ENCODE measurements at regions not wholly inside any gene's neighbourhood (a gene's known extent, or its start where the extent isn't known, plus 50 kb on each side); places are given as distances from the start of the nearest gene placed in this dataset.

GRCh38 chr21:34011660-34012059 lies 61.7 kb upstream of the MRPS6 start:
- Histone ChIP-seq H3K27ac (ENCODE audit: low read depth in 1 of 2, low read length in 2 of 2) (no peak overlapping the region), H3K4me3 (ENCODE audit: low read length) (no peak overlapping the region), H3K36me3 (ENCODE audit: insufficient read depth, low read length) (no peaks in the 10 kb centered on the region), H3K4me1 (ENCODE audit: insufficient read depth, low read length) (peaks cover 4% of the 10 kb centered on the region), H3K9me3 (ENCODE audit: control insufficient read depth in 1 of 2, insufficient read depth in 1 of 2, low read length in 2 of 2) (peaks cover 25 to 35% of the 10 kb centered on the region in 2 experiments), H3K27me3 (ENCODE audit: control insufficient read depth in 1 of 2, insufficient read depth in 2 of 2, low read length in 2 of 2) (no peaks in the 10 kb centered on the region)
- Mint-ChIP-seq H3K27ac (no peak overlapping the region), H3K9me3 (peaks cover 12% of the 10 kb centered on the region), H3K4me1 (ENCODE audit: low read depth) (no peaks in the 10 kb centered on the region), H3K4me3 (no peak overlapping the region), H3K27me3 (no peaks in the 10 kb centered on the region), H3K36me3 (ENCODE audit: low read depth) (peaks cover 11% of the 10 kb centered on the region)
- TF ChIP-seq CTCF (IDR thresholded peaks at IDR 0.05), result no peak
- POLR2A ChIA-PET, result no interaction called here
- intact Hi-C loops (cut with DNase I, micrococcal nuclease), result loop anchor here in 1 of 2 experiments (1.0 kb wide), 1 partner anchor 51 kb away; no protein-coding TSS in a partner anchor
- DNase-seq (no peak), ATAC-seq (ENCODE audit: poor library complexity) (no peak)
- CTCF ChIA-PET, result no interaction called here

- H3K27ac ChIP-seq (ENCODE audit: low read depth in 1 of 2, low read length in 2 of 2), result no peak overlapping the region
- H3K4me1 ChIP-seq (ENCODE audit: insufficient read depth, low read length), result peaks cover 4% of the 10 kb centered on the region
- H3K4me3 Mint-ChIP-seq, result no peak overlapping the region
- no peak overlapping the region for H3K27ac Mint-ChIP-seq
- H3K4me1 Mint-ChIP-seq (ENCODE audit: low read depth), result no peaks in the 10 kb centered on the region
- DNase-seq, result no peak
- intact Hi-C loops (cut with DNase I, micrococcal nuclease), result no loop called here
- H3K27me3 ChIP-seq (ENCODE audit: control insufficient read depth in 1 of 2, insufficient read depth in 2 of 2, low read length in 2 of 2), result no peaks in the 10 kb centered on the region
- no peak for TF ChIP-seq CTCF (IDR thresholded peaks at IDR 0.05)
- ATAC-seq (ENCODE audit: poor library complexity), result no peak
- no peaks in the 10 kb centered on the region for H3K27me3 Mint-ChIP-seq
- POLR2A ChIA-PET, result no interaction called here
- H3K4me3 ChIP-seq (ENCODE audit: low read length), result no peak overlapping the region
- peaks cover 19 to 24% of the 10 kb centered on the region in 2 experiments for H3K9me3 ChIP-seq (ENCODE audit: control insufficient read depth in 1 of 2, insufficient read depth in 1 of 2, low read length in 2 of 2)
- no peaks in the 10 kb centered on the region for H3K36me3 ChIP-seq (ENCODE audit: insufficient read depth, low read length)
- CTCF ChIA-PET, result no interaction called here
- H3K36me3 Mint-ChIP-seq (ENCODE audit: low read depth), result peaks cover 5% of the 10 kb centered on the region
- peaks cover 7% of the 10 kb centered on the region for H3K9me3 Mint-ChIP-seq
Observed at GRCh38 chr21:34009193-34009592, 64.2 kb upstream of the MRPS6 start.

GRCh38 chr21:34008618-34009017 lies 64.8 kb upstream of the MRPS6 start:
- Mint-ChIP-seq H3K36me3 (ENCODE audit: low read depth) (peaks cover 5% of the 10 kb centered on the region), H3K4me1 (ENCODE audit: low read depth) (no peaks in the 10 kb centered on the region), H3K4me3 (no peak overlapping the region), H3K27me3 (no peaks in the 10 kb centered on the region), H3K9me3 (peaks cover 7% of the 10 kb centered on the region), H3K27ac (no peak overlapping the region)
- H3K4me1 ChIP-seq (ENCODE audit: insufficient read depth, low read length), result peaks cover 4% of the 10 kb centered on the region
- no peak for DNase-seq
- H3K4me3 ChIP-seq (ENCODE audit: low read length), result no peak overlapping the region
- ATAC-seq (ENCODE audit: poor library complexity), result no peak
- H3K9me3 ChIP-seq (ENCODE audit: control insufficient read depth in 1 of 2, insufficient read depth in 1 of 2, low read length in 2 of 2), result peaks cover 22 to 23% of the 10 kb centered on the region in 2 experiments
- H3K27me3 ChIP-seq (ENCODE audit: control insufficient read depth in 1 of 2, insufficient read depth in 2 of 2, low read length in 2 of 2), result no peaks in the 10 kb centered on the region
- POLR2A ChIA-PET, result no interaction called here
- no peaks in the 10 kb centered on the region for H3K36me3 ChIP-seq (ENCODE audit: insufficient read depth, low read length)
- intact Hi-C loops (cut with DNase I, micrococcal nuclease), result no loop called here
- no peak overlapping the region for H3K27ac ChIP-seq (ENCODE audit: low read depth in 1 of 2, low read length in 2 of 2)
- no peak for TF ChIP-seq CTCF (IDR thresholded peaks at IDR 0.05)
- CTCF ChIA-PET, result no interaction called here

Data from CD4-positive, alpha-beta T cell (primary cell).